ENCODE measurements at regions not wholly inside any gene's neighbourhood (a gene's known extent, or its start where the extent isn't known, plus 50 kb on each side); places are given as distances from the start of the nearest gene placed in this dataset.

DNA sequence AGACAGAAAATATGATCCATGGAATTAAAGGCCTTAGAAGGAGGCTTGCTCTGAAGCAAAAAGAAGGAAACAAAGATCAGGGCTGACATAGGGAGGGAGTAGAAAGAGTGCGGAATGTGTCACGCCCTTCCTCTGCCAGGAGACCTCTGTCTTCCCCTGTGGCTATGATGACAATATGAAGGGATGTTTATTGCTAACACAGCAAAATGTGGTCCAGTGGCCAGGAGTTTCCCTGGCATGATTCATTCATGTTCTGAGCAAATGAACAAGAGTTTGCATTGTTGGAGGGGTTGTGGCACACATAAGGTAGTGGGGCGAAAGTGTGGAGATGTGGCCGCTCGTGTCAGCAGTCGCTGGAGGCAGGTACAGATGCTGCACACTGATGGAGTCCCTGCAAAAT is 169.4 kb downstream of the SHQ1 start:
- no peaks in the 10 kb centered on the region for H3K36me3 Mint-ChIP-seq
- H3K27ac Mint-ChIP-seq, result no peak overlapping the region
- no peaks in the 10 kb centered on the region for H3K27me3 ChIP-seq
- H3K9ac ChIP-seq, result no peak overlapping the region
- peaks cover 11% of the 10 kb centered on the region for H3K4me1 ChIP-seq
- H3K4me2 ChIP-seq, result no peak overlapping the region
- H3K4me1 Mint-ChIP-seq, result peaks cover 12% of the 10 kb centered on the region
- no peak for DNase-seq (ENCODE audit: low spot score)
- H3K4me3 Mint-ChIP-seq, result no peak overlapping the region
- no peaks in the 10 kb centered on the region for H4K20me1 ChIP-seq (ENCODE audit: low read depth)
- H3K4me3 ChIP-seq, result no peak overlapping the region
- no peaks in the 10 kb centered on the region for H3K36me3 ChIP-seq
- peaks cover 10% of the 10 kb centered on the region for H3K27me3 Mint-ChIP-seq (ENCODE audit: insufficient read depth, low read depth)
- H3K9me3 Mint-ChIP-seq, result peaks cover 2% of the 10 kb centered on the region
- no peaks in the 10 kb centered on the region for H3K79me2 ChIP-seq (ENCODE audit: low read depth)
- no peak overlapping the region for H3K27ac ChIP-seq
- H3F3A ChIP-seq (ENCODE audit: low read depth), result peaks cover 5% of the 10 kb centered on the region
- no peak overlapping the region for H2AFZ ChIP-seq (replicated peaks)
- H3K9me3 ChIP-seq (ENCODE audit: low read depth), result no peaks in the 10 kb centered on the region
- no peak for TF ChIP-seq EZH2phosphoT487 (IDR thresholded peaks at IDR 0.05)
- TF ChIP-seq EZH2 (IDR thresholded peaks at IDR 0.05), result no peak
- TF ChIP-seq, protein P1, sequence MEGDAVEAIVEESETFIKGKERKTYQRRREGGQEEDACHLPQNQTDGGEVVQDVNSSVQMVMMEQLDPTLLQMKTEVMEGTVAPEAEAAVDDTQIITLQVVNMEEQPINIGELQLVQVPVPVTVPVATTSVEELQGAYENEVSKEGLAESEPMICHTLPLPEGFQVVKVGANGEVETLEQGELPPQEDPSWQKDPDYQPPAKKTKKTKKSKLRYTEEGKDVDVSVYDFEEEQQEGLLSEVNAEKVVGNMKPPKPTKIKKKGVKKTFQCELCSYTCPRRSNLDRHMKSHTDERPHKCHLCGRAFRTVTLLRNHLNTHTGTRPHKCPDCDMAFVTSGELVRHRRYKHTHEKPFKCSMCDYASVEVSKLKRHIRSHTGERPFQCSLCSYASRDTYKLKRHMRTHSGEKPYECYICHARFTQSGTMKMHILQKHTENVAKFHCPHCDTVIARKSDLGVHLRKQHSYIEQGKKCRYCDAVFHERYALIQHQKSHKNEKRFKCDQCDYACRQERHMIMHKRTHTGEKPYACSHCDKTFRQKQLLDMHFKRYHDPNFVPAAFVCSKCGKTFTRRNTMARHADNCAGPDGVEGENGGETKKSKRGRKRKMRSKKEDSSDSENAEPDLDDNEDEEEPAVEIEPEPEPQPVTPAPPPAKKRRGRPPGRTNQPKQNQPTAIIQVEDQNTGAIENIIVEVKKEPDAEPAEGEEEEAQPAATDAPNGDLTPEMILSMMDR (IDR thresholded peaks at IDR 0.05), result no peak

DNA sequence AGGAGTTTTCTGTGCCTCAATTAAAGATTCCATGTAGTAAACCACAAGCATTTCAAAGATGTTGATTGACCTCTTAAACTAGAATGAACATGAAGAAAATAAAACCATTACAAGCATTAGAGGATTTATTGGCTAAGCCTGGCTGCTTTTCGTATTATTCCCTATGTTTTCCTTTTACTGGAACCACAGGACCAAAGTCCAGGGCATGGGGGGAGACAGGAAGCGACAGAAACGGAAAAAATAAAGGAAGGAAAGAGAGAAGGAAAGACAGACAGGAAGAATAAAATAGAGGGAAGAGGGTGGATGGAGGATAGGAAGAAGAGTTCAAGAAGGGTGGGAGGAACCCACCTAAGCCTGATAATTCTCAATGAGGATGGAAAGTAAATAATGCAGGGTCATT is 169.9 kb downstream of the SHQ1 start:
- Histone ChIP-seq H3K79me2 (ENCODE audit: low read depth) (no peaks in the 10 kb centered on the region), H3K4me3 (no peak overlapping the region), H3K27me3 (no peaks in the 10 kb centered on the region), H3K4me1 (peaks cover 9% of the 10 kb centered on the region), H3F3A (ENCODE audit: low read depth) (peaks cover 4% of the 10 kb centered on the region), H4K20me1 (ENCODE audit: low read depth) (no peaks in the 10 kb centered on the region), H2AFZ (replicated peaks) (no peak overlapping the region), H3K9ac (no peak overlapping the region), H3K36me3 (no peaks in the 10 kb centered on the region), H3K4me2 (no peak overlapping the region), H3K9me3 (ENCODE audit: low read depth) (no peaks in the 10 kb centered on the region), H3K27ac (no peak overlapping the region)
- Mint-ChIP-seq H3K27ac (no peak overlapping the region), H3K36me3 (no peaks in the 10 kb centered on the region), H3K9me3 (peaks cover 2% of the 10 kb centered on the region), H3K4me1 (peaks cover 12% of the 10 kb centered on the region), H3K4me3 (no peak overlapping the region), H3K27me3 (ENCODE audit: insufficient read depth, low read depth) (peaks cover 10% of the 10 kb centered on the region)
- no peak for TF ChIP-seq EZH2phosphoT487 (IDR thresholded peaks at IDR 0.05)
- DNase-seq (ENCODE audit: low spot score), result no peak

DNA sequence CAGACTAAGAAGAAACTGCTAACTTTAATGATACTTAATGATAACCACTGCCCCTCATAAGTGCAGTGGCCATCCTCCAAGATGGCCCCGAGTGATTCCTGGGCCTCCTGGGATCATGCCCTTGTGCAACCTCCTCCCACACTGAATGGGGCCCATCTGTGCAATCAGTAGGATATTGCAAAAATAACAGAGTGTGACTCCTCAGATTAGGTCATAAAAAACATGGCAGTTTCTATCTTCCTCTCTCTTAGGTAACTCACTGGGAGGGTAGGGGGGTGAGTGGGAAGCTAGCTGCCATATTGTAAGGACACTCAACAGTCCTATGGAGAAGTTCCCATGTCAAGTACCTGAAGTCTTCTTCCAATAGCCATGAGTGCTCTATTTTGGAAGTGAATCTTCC is 173.0 kb downstream of the SHQ1 start:
- Histone ChIP-seq H3K36me3 (no peaks in the 10 kb centered on the region), H3K4me3 (no peak overlapping the region), H3K27ac (no peak overlapping the region), H4K20me1 (ENCODE audit: low read depth) (no peaks in the 10 kb centered on the region), H2AFZ (replicated peaks) (no peak overlapping the region), H3K9me3 (ENCODE audit: low read depth) (no peaks in the 10 kb centered on the region), H3K79me2 (ENCODE audit: low read depth) (no peaks in the 10 kb centered on the region), H3K27me3 (no peaks in the 10 kb centered on the region), H3K9ac (no peak overlapping the region), H3K4me1 (no peaks in the 10 kb centered on the region), H3K4me2 (no peak overlapping the region), H3F3A (ENCODE audit: low read depth) (no peaks in the 10 kb centered on the region)
- DNase-seq (ENCODE audit: low spot score), result no peak
- Mint-ChIP-seq H3K9me3 (peaks cover 2% of the 10 kb centered on the region), H3K27me3 (ENCODE audit: insufficient read depth, low read depth) (peaks cover 11% of the 10 kb centered on the region), H3K27ac (no peak overlapping the region), H3K36me3 (no peaks in the 10 kb centered on the region), H3K4me3 (no peak overlapping the region), H3K4me1 (no peaks in the 10 kb centered on the region)
- no peak for TF ChIP-seq EZH2phosphoT487 (IDR thresholded peaks at IDR 0.05)
- TF ChIP-seq, protein P1 (IDR thresholded peaks at IDR 0.05), result no peak
- TF ChIP-seq EZH2 (IDR thresholded peaks at IDR 0.05), result no peak

DNA sequence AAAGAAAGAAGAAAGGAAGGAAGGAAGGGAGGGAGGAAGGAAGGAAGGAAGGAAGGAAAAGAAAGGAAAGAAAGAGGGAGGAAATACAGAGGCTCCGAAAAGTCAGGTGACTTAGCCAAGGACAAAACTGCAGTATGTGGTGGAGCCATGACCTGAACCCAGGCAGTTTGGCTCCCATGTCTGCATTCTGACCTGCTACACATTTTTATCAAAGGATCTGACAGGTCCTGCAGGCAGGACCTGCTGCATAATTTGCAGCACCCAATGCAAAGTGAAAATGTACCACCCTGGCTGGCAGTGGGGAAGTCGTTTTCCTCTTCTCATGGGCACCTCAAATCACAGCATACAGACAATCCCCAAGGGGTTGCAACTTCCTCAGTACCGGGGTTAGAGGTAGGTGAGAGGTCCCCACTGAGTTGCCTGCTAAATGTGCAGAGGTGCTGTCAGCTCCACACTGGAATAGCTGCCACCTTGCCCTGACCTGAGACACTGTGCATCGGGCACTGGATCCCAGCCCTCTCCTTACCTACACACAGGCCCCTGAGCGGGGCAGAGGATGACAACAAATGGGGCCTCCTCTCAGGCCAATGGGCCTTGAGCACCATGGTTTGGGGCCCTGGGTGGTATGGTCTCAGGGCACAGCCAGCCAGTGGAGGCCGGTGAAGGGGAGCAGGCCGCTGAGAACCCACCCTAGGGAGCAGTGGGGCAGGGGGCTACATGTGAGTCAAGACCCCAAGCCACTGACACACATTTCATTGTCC is 175.1 kb downstream of the SHQ1 start:
- H3K27me3 Mint-ChIP-seq (ENCODE audit: insufficient read depth, low read depth), result peaks cover 11% of the 10 kb centered on the region
- Histone ChIP-seq H3K36me3 (no peaks in the 10 kb centered on the region), H3K27me3 (no peaks in the 10 kb centered on the region), H3K9ac (no peak overlapping the region), H3K79me2 (ENCODE audit: low read depth) (no peaks in the 10 kb centered on the region), H3K4me1 (no peaks in the 10 kb centered on the region), H3K27ac (no peak overlapping the region), H2AFZ (replicated peaks) (no peak overlapping the region), H3K9me3 (ENCODE audit: low read depth) (no peaks in the 10 kb centered on the region), H3K4me2 (no peak overlapping the region), H3F3A (ENCODE audit: low read depth) (no peaks in the 10 kb centered on the region), H3K4me3 (no peak overlapping the region), H4K20me1 (ENCODE audit: low read depth) (no peaks in the 10 kb centered on the region)
- H3K4me1 Mint-ChIP-seq, result peaks cover 4% of the 10 kb centered on the region
- no peak for DNase-seq (ENCODE audit: low spot score)
- H3K27ac Mint-ChIP-seq, result no peak overlapping the region
- no peak overlapping the region for H3K4me3 Mint-ChIP-seq
- H3K9me3 Mint-ChIP-seq, result peaks cover 2% of the 10 kb centered on the region
- no peaks in the 10 kb centered on the region for H3K36me3 Mint-ChIP-seq
- TF ChIP-seq EZH2 (IDR thresholded peaks at IDR 0.05) (no peak), EZH2phosphoT487 (IDR thresholded peaks at IDR 0.05) (no peak)
- TF ChIP-seq, protein P1 (IDR thresholded peaks at IDR 0.05), result no peak
